SK-N-SH (cell line): ENCODE measurements at regions not wholly inside any gene's neighbourhood (a gene's known extent, or its start where the extent isn't known, plus 50 kb on each side); places are given as distances from the start of the nearest gene placed in this dataset.

ENCODE experiments used
- CTCF ChIA-PET: fragments of 300-600, 350-600 bp; formaldehyde crosslinking; extraction: SDS; loops from one replicate; lab custom pipeline; 2021; lab: Yijun Ruan, JAX
- POLR2A ChIA-PET: fragments of 350-600 bp; sonication (Branson Sonifier 250); formaldehyde crosslinking; extraction: SDS; loops from one replicate; lab custom pipeline; 2020; ENCODE audit warnings: antibody characterized with exemption, inconsistent platforms; lab: Yijun Ruan, JAX
- DNase-seq: peaks from one replicate; pipeline ENCODE4 v3.0.0; 2012
- H2AFZ ChIP-seq: fragments of 200-600 bp; sonication (generic); 2 replicates; pipeline ENCODE4 v1.8.1; 2016; ENCODE audit warnings: antibody characterized with exemption, mild to moderate bottlenecking, low read depth
- H3F3A ChIP-seq: fragments of 200-600 bp; sonication (generic); replicated peaks from 2 replicates; pipeline ENCODE3; 2016; ENCODE audit warnings: antibody characterized with exemption, mild to moderate bottlenecking; ENCODE audit not compliant: insufficient read depth
- H3K27ac ChIP-seq, 2 experiments: fragments of 200-500 bp in 1 of 2; fragments of 200-600 bp in 1 of 2; sonication (Bioruptor generic) in 1 of 2; sonication (generic), shearing (Covaris generic) in 1 of 2; 2 replicates each; pipeline versions ENCODE4 v1.5.1 to v1.6.1; 2014 to 2016; ENCODE audit warnings: low read depth in 2 of 2, inconsistent platforms in 1 of 2, low read length in 1 of 2, mild to moderate bottlenecking in 1 of 2, mixed read lengths in 1 of 2
- H3K27me3 ChIP-seq: fragments of 200-600 bp; sonication (generic), shearing (Covaris generic); 2 replicates; pipeline ENCODE4 v1.6.1; 2016; ENCODE audit warnings: mixed run types; ENCODE audit not compliant: insufficient read depth
- H3K36me3 ChIP-seq, 2 experiments: fragments of 200-500 bp in 1 of 2; fragments of 200-600 bp in 1 of 2; sonication (Bioruptor generic) in 1 of 2; sonication (generic) in 1 of 2; replicated peaks in 1 of 2; 2 replicates each; pipeline versions ENCODE3 to v1.5.1; 2014 to 2016; ENCODE audit warnings: low read length in 1 of 2, mild to moderate bottlenecking in 1 of 2; ENCODE audit not compliant: insufficient read depth in 2 of 2, control insufficient read depth in 1 of 2
- H3K4me1 ChIP-seq, 2 experiments: fragments of 200-500 bp in 1 of 2; fragments of 200-600 bp in 1 of 2; sonication (Bioruptor generic) in 1 of 2; sonication (generic), shearing (Covaris generic) in 1 of 2; 2 replicates each; pipeline versions ENCODE4 v1.5.1 to v1.6.1; 2014 to 2016; ENCODE audit warnings: low read depth in 1 of 2, low read length in 1 of 2, mixed run types in 1 of 2; ENCODE audit not compliant: insufficient read depth in 2 of 2, control insufficient read depth in 1 of 2
- H3K4me2 ChIP-seq: fragments of 200-600 bp; sonication (generic), shearing (Covaris generic); 2 replicates; pipeline ENCODE4 v1.6.1; 2017; ENCODE audit warnings: mixed run types
- H3K4me3 ChIP-seq, 2 experiments: fragments of 200-500 bp in 1 of 2; fragments of 200-600 bp in 1 of 2; sonication (Bioruptor generic) in 1 of 2; sonication (generic), shearing (Covaris generic) in 1 of 2; 2 replicates each; pipeline versions ENCODE4 v1.5.1 to v1.8.1; 2014 to 2016; ENCODE audit warnings: low read depth in 2 of 2, inconsistent platforms in 1 of 2, low read length in 1 of 2, mild to moderate bottlenecking in 1 of 2, mixed read lengths in 1 of 2, moderate library complexity in 1 of 2
- H3K79me2 ChIP-seq: fragments of 200-600 bp; sonication (generic); 2 replicates; pipeline ENCODE4 v1.8.1; 2017; ENCODE audit warnings: mild to moderate bottlenecking; ENCODE audit not compliant: insufficient read depth
- H3K9ac ChIP-seq: fragments of 200-600 bp; sonication (generic); 2 replicates; pipeline ENCODE4 v1.6.1; 2017; ENCODE audit warnings: mixed run types
- H3K9me2 ChIP-seq: fragments of 200-600 bp; sonication (generic); 2 replicates; pipeline ENCODE4 v1.6.1; 2017; ENCODE audit warnings: mixed run types
- H3K9me3 ChIP-seq: fragments of 200-600 bp; sonication (generic); 2 replicates; pipeline ENCODE4 v1.6.1; 2017; ENCODE audit warnings: mixed run types, mild to moderate bottlenecking, moderate library complexity
- H4K20me1 ChIP-seq: fragments of 200-600 bp; sonication (generic); 2 replicates; pipeline ENCODE4 v1.6.1; 2017; ENCODE audit warnings: mild to moderate bottlenecking, mixed run types; ENCODE audit not compliant: insufficient read depth
- CHD2 ChIP-seq: fragments of 150-350 bp; IDR thresholded peaks from 2 replicates; pipeline ENCODE4 v1.6.1; 2018; ENCODE audit warnings: low read length; ENCODE audit not compliant: partially characterized antibody
- ELF1 ChIP-seq: IDR thresholded peaks from 2 replicates; pipeline ENCODE4 v1.4.0; 2012
- EP300 ChIP-seq, 2 experiments: IDR thresholded peaks; 2 replicates each; pipeline versions ENCODE4 v1.4.0 to v1.6.1; 2012; ENCODE audit warnings: borderline replicate concordance in 1 of 2, low read depth in 1 of 2, low read length in 1 of 2
- FOSL2 ChIP-seq: IDR thresholded peaks from 2 replicates; pipeline ENCODE4 v1.4.0; 2012; ENCODE audit warnings: low read depth, mild to moderate bottlenecking, moderate library complexity, borderline replicate concordance
- GATA2 ChIP-seq: sonication (generic); formaldehyde crosslinking; IDR thresholded peaks from 2 replicates; pipeline ENCODE4 v1.5.0; 2020; ENCODE audit warnings: mild to moderate bottlenecking, missing genetic modification reagents
- MAX ChIP-seq: IDR thresholded peaks from 2 replicates; pipeline ENCODE4 v1.4.0; 2012; ENCODE audit warnings: low read depth
- MEF2A ChIP-seq: IDR thresholded peaks from 2 replicates; pipeline ENCODE4 v1.4.0; 2012; ENCODE audit warnings: low read depth, borderline replicate concordance
- NFIC ChIP-seq: IDR thresholded peaks from 2 replicates; pipeline ENCODE4 v1.4.0; 2012; ENCODE audit warnings: borderline replicate concordance
- PBX3 ChIP-seq: IDR thresholded peaks from 2 replicates; pipeline ENCODE4; 2012
- POLR2AphosphoS5 ChIP-seq: IDR thresholded peaks from 2 replicates; pipeline ENCODE4 v1.6.1; 2012; ENCODE audit warnings: low read depth, low read length
- RAD21 ChIP-seq: IDR thresholded peaks from 2 replicates; pipeline ENCODE4 v1.6.1; 2012; ENCODE audit warnings: mild to moderate bottlenecking, low read length
- REST ChIP-seq: IDR thresholded peaks from 2 replicates; pipeline ENCODE4 v1.6.1; 2012; ENCODE audit warnings: mild to moderate bottlenecking, low read depth, low read length, moderate library complexity
- RFX5 ChIP-seq: IDR thresholded peaks from 2 replicates; pipeline ENCODE4 v1.6.1; 2012; ENCODE audit warnings: mild to moderate bottlenecking, improper control_type of control experiment, low read length
- RXRA ChIP-seq: IDR thresholded peaks from 2 replicates; pipeline ENCODE4 v1.4.0; 2012; ENCODE audit warnings: low read depth, mild to moderate bottlenecking, borderline replicate concordance
- SIN3A ChIP-seq: IDR thresholded peaks from 2 replicates; pipeline ENCODE4 v1.6.1; 2012; ENCODE audit warnings: low read depth, mild to moderate bottlenecking, low read length, moderate library complexity, borderline replicate concordance
- SMC3 ChIP-seq: IDR thresholded peaks from 2 replicates; pipeline ENCODE4 v1.6.1; 2012; ENCODE audit warnings: low read depth, low read length, improper control_type of control experiment
- TCF12 ChIP-seq: IDR thresholded peaks from 2 replicates; pipeline ENCODE4 v1.4.0; 2012
- TEAD4 ChIP-seq: IDR thresholded peaks from 2 replicates; pipeline ENCODE4 v1.4.0; 2012; ENCODE audit warnings: mild to moderate bottlenecking, borderline replicate concordance; ENCODE audit not compliant: insufficient read depth
- USF1 ChIP-seq: IDR thresholded peaks from 2 replicates; pipeline ENCODE4 v1.4.0; 2012; ENCODE audit warnings: low read depth, borderline replicate concordance
- WGBS: methylation state at CpG from one replicate; pipeline ENCODE4 v1.1.6; 2017; ENCODE audit warnings: low lambda C conversion rate; 5-methylcytosine and 5-hydroxymethylcytosine counted together

- POLR2A ChIA-PET, result no interaction called here
- H3F3A ChIP-seq, result no peaks in the 10 kb centered on the region
- no peaks in the 10 kb centered on the region for H3K4me1 ChIP-seq
- TF ChIP-seq TEAD4 (no peak), MEF2A (no peak), GATA2 (CRISPR knock-in tag) (no peak), FOSL2 (no peak), EP300 (IDR thresholded peaks at IDR 0.05; ENCODE audit: borderline replicate concordance in 1 of 2, low read depth in 1 of 2, low read length in 1 of 2) (no peak), PBX3 (no peak), RXRA (no peak), CHD2 (no peak), ELF1 (no peak), SMC3 (no peak), NFIC (no peak), SIN3A (no peak)
- TF ChIP-seq, all 33 proteins: peak for 0
- no peak for DNase-seq
- no peaks in the 10 kb centered on the region for H4K20me1 ChIP-seq
- no peaks in the 10 kb centered on the region for H3K9me3 ChIP-seq
- WGBS, result 59% methylated on average over 2 of the region's 2 CpGs
- no peaks in the 10 kb centered on the region for H3K9me2 ChIP-seq
- no peak overlapping the region for H3K27ac ChIP-seq
- H3K27me3 ChIP-seq, result no peaks in the 10 kb centered on the region
- no peak overlapping the region for H3K9ac ChIP-seq
- no peaks in the 10 kb centered on the region for H3K36me3 ChIP-seq
- H2AFZ ChIP-seq, result no peak overlapping the region
- CTCF ChIA-PET, result interaction anchor here (0.6 to 0.9 kb wide), 2 partner anchors 11 to 350 kb away, joined by 3 to 6 read pairs; no protein-coding TSS in a partner anchor
- no peak overlapping the region for H3K4me2 ChIP-seq
- no peaks in the 10 kb centered on the region for H3K79me2 ChIP-seq
- H3K4me3 ChIP-seq, result no peak overlapping the region
Observed at GRCh38 chr6:155916846-155917624, 461.4 kb upstream of the NOX3 start.

GRCh38 chr6:155915651-155916050, 460.0 kb upstream of the NOX3 start:
- Histone ChIP-seq H3K9me2 (no peaks in the 10 kb centered on the region), H3K79me2 (no peaks in the 10 kb centered on the region), H4K20me1 (no peaks in the 10 kb centered on the region), H3K36me3 (no peaks in the 10 kb centered on the region), H3K9ac (no peak overlapping the region), H3K4me2 (no peak overlapping the region), H3K27me3 (no peaks in the 10 kb centered on the region), H3K9me3 (no peaks in the 10 kb centered on the region), H3K4me1 (no peaks in the 10 kb centered on the region), H3F3A (no peaks in the 10 kb centered on the region), H2AFZ (no peak overlapping the region), H3K27ac (no peak overlapping the region), H3K4me3 (no peak overlapping the region)
- no peak for DNase-seq
- CTCF ChIA-PET, result no interaction called here
- WGBS, result 32% methylated on average over 1 of the region's 1 CpG
- TF ChIP-seq RXRA (no peak), REST (no peak), FOSL2 (no peak), RAD21 (no peak), USF1 (no peak), RFX5 (no peak), MAX (no peak), TCF12 (no peak), ELF1 (no peak), MEF2A (no peak), POLR2AphosphoS5 (no peak)
- POLR2A ChIA-PET, result no interaction called here
